SH-SY5Y (cell line): ENCODE measurements at regions not wholly inside any gene's neighbourhood (a gene's known extent, or its start where the extent isn't known, plus 50 kb on each side); places are given as distances from the start of the nearest gene placed in this dataset.

Source experiments
- GATA2 ChIP-seq: IDR thresholded peaks from 2 replicates; pipeline ENCODE4 v1.6.1; 2011; ENCODE audit warnings: mild to moderate bottlenecking, low read depth, low read length
- GATA3 ChIP-seq: IDR thresholded peaks from 2 replicates; pipeline ENCODE4 v1.6.1; 2011; ENCODE audit warnings: low read depth, mild to moderate bottlenecking, low read length, moderate library complexity

DNA sequence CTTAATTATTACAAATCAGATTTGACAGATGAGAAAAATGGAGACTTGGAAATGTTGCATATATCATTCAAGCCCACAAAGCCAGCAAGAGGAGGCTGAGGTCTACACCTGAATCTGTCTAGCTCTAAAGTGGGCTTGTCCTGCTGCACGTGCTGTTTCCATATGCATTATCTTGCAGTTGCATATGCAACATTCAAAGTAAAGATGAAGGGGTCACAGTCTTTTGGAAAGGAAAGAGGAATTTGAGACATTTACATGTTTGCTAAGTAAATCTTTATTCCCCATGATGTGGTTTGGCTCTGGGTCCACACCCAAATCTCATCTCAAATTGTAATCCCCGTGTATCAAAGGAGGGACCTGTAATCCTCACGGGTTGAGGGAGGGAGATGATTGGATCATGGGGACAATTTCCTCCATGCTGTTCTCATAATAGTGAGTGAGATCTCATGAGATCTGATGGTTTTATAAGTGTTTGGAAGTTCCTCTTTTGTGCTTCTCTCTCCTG lies 98.3 kb downstream of the BACH1 start:
- no peak for TF ChIP-seq GATA3
- TF ChIP-seq GATA2, result no peak
